HG03159 (cell line): ENCODE measurements at regions not wholly inside any gene's neighbourhood (a gene's known extent, or its start where the extent isn't known, plus 50 kb on each side); places are given as distances from the start of the nearest gene placed in this dataset.

ENCODE experiments used
- ATAC-seq: cut with Tn5 transposase; IDR thresholded peaks from one replicate; pipeline ENCODE4 v1.9.1; 2021; ENCODE audit warnings: mild to moderate bottlenecking, moderate library complexity; ENCODE audit not compliant: unreplicated experiment

- no peak for ATAC-seq
Observed at GRCh38 chr16:79543219-79543618, 57.3 kb downstream of the MAF start.

- no peak for ATAC-seq
Observed at GRCh38 chr16:79542237-79542774, 58.2 kb downstream of the MAF start.

DNA sequence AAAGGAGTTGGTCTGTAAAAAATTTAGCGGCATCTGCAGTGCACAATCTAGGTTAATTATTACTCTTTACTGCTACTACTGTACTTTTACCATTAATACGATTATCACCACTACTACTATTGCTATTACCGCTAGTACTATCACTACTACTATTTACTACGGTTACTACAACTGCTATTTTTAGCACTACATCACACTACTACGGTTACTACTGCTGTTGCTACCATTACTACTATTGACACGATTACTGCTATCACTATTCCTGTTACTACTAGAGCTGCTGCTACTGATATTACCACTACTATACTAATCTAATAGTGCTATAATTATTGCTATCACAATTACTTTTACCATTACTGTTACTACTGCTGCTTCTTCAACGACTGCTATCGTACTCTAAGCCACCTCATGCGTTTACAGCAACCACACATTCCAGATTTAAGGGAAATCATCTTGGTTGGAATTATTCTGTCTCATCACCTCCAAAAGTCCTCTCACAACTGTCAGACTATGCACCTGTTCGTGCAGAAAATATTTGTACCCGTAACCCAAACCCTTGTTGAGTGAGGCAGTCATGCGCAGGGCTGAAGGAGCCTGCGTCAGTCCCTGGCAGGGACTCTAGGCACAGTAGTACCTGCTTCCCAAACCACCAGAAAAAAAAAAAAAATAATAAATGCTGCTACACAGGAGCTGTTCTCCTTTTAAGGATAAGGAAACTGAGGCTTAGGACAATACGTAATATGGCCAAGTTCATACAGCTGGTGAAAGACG is 59.5 kb downstream of the MAF start:
- ATAC-seq = no peak

DNA sequence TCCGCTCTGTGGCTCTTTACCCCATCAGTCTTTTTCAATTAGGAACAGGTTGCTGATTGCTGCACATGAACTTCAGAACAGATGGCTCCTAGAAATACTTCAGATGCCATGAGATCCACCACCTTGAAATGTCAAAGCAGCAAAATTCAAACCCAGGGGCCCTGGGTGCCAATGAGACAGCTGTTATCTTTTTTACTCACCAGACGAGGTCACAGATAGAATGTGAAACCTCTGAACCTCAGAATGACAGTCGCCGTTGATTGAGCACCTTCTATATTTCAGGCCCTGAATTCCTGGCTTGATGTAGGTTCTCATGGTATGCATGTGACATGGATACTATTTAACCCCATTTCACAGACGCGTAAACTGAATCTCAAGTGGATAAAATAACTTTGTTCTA is 63.0 kb downstream of the MAF start:
- no peak for ATAC-seq

GRCh38 chr16:79536958-79537357 is 63.6 kb downstream of the MAF start:
- no peak for ATAC-seq

DNA sequence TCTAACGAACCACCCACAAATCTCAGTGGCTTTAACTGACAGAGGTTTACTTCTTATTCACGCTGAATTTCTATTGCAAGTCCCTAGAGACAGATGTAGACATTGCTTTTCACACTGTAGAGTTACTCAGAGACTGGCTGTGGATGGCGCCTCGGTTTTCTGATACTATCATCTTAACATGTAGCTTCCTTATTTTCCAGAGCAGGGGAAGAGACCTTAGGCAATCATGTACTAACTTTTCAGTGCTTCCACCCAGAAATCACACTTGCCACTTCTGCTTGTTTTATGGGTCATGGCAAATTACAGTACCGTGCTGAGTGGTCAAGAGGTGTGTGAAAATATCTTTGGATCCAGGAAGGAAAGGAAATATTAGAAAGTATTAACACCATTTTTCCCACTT is 65.4 kb downstream of the MAF start:
- no peak for ATAC-seq

DNA sequence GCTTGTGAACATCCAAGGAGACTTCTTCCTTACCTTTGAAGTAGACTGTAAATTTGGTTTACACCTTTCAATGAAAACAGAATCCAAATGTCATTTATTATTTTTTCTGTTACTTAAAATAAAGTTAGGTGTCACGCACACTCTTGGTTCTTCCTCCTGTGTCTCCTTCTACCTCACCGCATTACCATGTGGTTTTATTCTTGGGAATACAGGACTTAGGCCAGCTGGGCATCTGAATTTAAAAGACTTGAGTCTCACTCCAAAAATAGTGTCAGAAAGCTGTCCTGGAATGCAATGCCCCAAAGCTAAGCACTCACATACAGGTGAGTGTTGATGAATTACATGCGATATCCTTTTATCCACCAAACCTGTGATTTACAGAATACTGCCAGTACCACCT is 66.4 kb downstream of the MAF start:
- no peak for ATAC-seq

GRCh38 chr16:79533292-79533691 is 67.2 kb downstream of the MAF start:
- no peak for ATAC-seq

DNA sequence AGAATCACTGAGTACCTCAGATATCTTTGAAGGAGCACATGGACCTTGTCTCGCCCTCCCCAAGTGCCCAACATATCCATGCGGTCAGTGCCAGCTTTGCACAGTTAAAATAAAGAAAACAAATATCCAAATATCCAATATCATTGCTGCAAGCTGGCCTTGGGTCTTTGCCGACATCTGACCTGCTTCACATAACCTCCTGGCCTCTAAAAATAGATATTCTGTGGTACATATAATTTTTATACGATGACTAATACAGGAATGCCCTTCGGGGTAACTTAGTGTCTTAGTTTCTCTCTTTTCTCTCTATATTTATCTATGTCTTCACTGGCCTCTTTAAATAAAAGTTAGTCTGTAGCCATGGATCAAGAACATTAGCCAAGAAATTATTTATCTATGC is 67.8 kb downstream of the MAF start:
- ATAC-seq = no peak

- no peak for ATAC-seq
Observed at GRCh38 chr16:79532273-79532672, 68.3 kb downstream of the MAF start.

DNA sequence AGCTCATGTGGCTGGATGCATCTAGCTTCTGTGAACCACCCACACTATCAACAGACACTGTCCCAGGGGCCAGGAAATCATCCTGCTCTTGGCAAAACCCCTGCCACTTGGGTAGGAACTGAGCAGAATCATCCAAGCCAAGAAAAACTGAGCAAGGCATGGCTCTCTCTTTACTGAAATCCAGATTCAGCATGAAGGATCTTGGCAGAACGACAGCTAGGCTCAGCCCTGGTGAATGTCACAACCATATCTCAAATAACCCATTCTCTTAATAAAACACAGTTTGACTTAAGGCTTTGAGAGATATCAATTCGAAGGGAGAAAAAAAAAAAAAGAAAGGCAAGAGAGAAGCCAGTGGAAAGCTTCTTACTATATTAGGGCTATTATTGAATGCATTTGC is 72.2 kb downstream of the MAF start:
- no peak for ATAC-seq

DNA sequence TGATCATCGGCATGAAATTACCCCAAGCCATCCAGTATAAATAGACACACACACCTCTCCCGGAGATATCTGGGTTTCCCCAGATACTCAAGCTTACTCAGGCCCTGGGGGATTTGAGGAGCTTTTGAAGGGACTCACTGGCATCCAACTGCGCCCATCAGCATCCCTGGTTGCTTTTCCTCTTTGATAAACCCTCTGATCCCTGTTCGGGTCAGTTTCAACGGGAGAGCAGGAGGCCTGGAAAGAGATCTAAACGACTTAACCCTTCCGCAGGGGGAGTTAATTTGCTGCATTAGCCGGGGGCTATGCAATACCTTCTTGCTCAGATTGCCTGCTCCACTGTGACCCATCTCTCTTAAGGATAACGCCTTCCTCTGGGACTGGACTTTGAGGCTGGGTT is 76.6 kb downstream of the MAF start:
- ATAC-seq = no peak

GRCh38 chr16:79519448-79519847 is 81.1 kb downstream of the MAF start:
- ATAC-seq = no peak

DNA sequence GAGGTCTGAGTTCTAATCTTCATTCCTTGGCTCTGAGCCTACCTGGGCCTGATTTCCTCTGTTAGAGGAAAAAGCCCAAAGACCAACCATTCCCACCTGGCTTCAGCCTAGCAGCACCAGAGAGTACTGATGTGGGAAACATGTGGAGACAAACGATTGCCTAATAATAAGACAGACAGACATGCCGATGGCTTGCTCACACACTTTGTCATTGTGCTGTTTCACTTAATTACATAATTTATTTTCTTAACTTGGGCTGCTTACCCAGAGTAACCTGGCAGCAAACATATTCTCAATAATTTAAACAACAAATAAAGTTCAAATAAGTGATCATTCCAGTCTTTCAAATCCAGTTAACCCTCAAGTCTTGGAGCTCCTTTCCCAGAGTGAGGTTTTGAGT is 83.4 kb downstream of the MAF start:
- ATAC-seq = no peak

- ATAC-seq = no peak
Observed at GRCh38 chr16:79510879-79511278, 89.7 kb downstream of the MAF start.

GRCh38 chr16:79509906-79510305 is 90.6 kb downstream of the MAF start:
- ATAC-seq = no peak

GRCh38 chr16:79509211-79509631 is 91.3 kb downstream of the MAF start:
- ATAC-seq = no peak

GRCh38 chr16:79508294-79508693 is 92.2 kb downstream of the MAF start:
- no peak for ATAC-seq

DNA sequence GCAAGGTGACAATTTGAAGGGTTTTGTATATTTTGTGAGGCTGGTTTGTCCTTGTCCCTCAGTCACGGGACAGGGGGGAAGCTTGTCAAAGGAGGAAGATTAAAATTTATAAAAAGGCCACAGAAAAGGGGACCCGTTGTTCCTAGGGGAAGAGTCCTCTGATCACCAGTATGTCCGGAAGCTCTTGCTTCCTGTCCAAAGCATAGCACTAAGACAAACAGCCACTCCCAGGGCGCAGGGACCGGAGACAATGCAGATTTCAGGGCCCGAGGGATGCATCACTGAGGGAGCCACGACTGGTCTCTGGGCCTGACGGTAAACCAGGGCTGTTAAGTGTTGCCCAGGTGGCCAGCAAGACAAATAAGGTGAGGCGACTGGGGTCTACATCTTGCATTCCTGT is 95.2 kb downstream of the MAF start:
- no peak for ATAC-seq

DNA sequence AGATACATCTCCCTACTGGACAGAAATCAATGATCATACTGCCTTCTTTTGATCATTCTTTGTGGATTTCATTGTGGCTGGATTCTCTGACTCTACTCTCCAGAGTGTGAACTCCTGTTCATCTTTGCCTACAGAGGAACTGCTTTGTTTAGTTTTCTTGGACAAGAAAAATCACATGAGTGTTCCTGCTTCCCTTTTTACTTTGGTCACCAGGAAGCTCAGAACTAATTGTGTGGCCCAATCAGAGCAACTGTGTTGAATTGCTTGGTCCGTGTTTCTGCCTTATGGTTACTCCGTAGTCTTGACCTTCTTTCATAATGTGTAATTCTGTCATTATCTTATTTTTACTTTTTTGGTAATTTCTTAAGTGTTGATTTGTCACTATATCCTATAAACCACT is 97.0 kb downstream of the MAF start:
- ATAC-seq = no peak

DNA sequence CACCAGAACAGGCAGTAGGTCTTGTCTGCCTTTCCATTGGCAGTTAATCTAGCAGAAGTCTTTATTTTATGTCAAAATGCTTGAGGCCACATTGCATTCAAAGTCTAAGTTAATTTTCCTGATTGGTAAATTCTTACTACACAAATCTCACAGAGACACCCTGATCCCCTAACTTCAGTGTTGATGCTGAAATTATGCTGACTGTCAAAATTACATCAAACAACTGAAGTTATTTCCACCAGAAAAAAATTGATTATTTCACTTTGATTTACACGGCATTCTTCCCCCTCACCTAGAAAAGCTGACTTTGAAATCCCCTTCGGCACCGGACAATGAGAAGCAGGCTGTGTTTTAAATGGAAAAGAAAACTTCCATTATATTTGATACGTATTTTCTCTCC is 99.1 kb downstream of the MAF start:
- ATAC-seq = no peak

- no peak for ATAC-seq
Observed at GRCh38 chr16:79500866-79501265, 99.7 kb downstream of the MAF start.

DNA sequence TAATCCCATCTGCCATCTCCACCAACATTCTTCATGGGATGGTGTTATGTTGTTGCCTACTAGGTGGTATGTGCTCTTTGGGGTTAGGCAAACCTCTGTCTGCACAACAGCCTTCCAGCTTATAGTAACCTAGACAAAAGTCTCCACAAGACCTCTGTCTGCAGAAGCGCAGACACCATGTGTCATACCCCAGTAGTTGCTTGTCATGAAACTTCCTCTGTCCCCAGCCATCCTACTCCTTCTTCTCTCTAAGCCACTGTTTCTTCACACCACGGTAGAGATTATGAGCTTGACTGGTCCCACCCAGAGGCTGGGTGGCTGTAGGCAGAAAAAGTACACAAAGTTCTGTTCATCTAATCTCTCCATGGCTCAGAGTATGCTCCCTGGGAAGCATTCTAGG is 100.3 kb downstream of the MAF start:
- no peak for ATAC-seq
